GM23248 (cell line): ENCODE measurements at regions not wholly inside any gene's neighbourhood (a gene's known extent, or its start where the extent isn't known, plus 50 kb on each side); places are given as distances from the start of the nearest gene placed in this dataset.

Source experiments
- EZH2 ChIP-seq: fragments of 200-600 bp; sonication (generic); IDR thresholded peaks from 2 replicates; pipeline ENCODE4 v1.6.1; 2018; ENCODE audit warnings: antibody characterized with exemption, mild to moderate bottlenecking; ENCODE audit not compliant: insufficient read depth, poor library complexity, severe bottlenecking
- EZH2phosphoT487 ChIP-seq: fragments of 200-600 bp; sonication (generic); IDR thresholded peaks from 2 replicates; pipeline ENCODE4 v1.6.1; 2018; ENCODE audit warnings: antibody characterized with exemption, moderate library complexity, mild to moderate bottlenecking, low read depth; ENCODE audit not compliant: insufficient read depth

DNA sequence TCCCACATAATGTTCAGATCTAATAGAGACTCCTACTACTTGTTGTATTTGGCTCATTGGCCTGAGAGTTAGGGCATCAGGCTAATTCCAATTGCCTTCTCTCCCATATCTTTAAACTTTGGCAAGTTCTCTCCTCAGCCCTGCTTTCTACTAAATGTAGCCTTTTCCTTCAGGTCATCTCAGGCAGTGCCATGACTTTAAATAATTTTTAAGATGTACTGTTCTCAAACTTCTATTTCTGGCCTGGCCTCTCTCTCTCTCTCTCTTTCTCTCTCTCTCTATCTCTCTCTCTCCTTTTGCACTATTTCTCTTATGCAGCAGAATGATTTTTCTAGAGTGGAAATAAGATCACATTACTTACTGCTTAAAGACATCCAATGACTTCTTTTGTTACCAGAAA, 114.5 kb upstream of the PAQR3 start:
- TF ChIP-seq EZH2 (no peak), EZH2phosphoT487 (no peak)
